Testis (tissue), 2 donors: ENCODE measurements at regions not wholly inside any gene's neighbourhood (a gene's known extent, or its start where the extent isn't known, plus 50 kb on each side); places are given as distances from the start of the nearest gene placed in this dataset.
A peak's percentile ranks its signal among the peaks of the same experiment; 100 is the strongest.

Experiments
- DNase-seq: peaks from one replicate; pipeline ENCODE4 v3.0.0-alpha.2; 2019
- H3K27ac ChIP-seq, 2 donors: fragments of 200-600 bp; sonication (generic); one replicate each; pipeline ENCODE4 v1.5.1; 2019
- H3K27me3 ChIP-seq: fragments of 200-600 bp; sonication (generic); one replicate; pipeline ENCODE4 v1.5.1; 2019
- H3K36me3 ChIP-seq: fragments of 200-600 bp; sonication (generic); one replicate; pipeline ENCODE4 v1.5.1; 2017; ENCODE audit warnings: low read depth; ENCODE audit errors: missing control alignments
- H3K4me1 ChIP-seq: fragments of 200-600 bp; sonication (generic); one replicate; pipeline ENCODE4 v1.5.1; 2019
- H3K4me3 ChIP-seq, 2 donors: fragments of 200-600 bp; sonication (generic); one replicate each; pipeline ENCODE4 v1.5.1; 2017 to 2019
- H3K9me3 ChIP-seq: fragments of 200-600 bp; sonication (generic); one replicate; pipeline ENCODE4 v1.5.1; 2017
- POLR2A ChIP-seq: fragments of 450-650 bp; IDR thresholded peaks from one replicate; pipeline ENCODE4 v1.6.1; 2017; ENCODE audit warnings: antibody characterized with exemption, mild to moderate bottlenecking, moderate library complexity
- WGBS, 2 donors: methylation state at CpG; one replicate each; pipeline ENCODE4 v1.1.5; 2018; 5-methylcytosine and 5-hydroxymethylcytosine counted together
- intact Hi-C: fragments of 100-400 bp; cut with DNase I; formaldehyde crosslinking; loops from one replicate; pipeline ENCODE4 v1.15.1; 2023; ENCODE audit warnings: low total_unique reads
- TF ChIP-seq, protein P1 (sequence below), 3 experiments: fragments of 450-650 bp in 2 of 3; fragments of 200-600 bp in 1 of 3; sonication (generic) in 1 of 3; IDR thresholded peaks; one replicate each; pipeline ENCODE4 v1.5.1; 2016 to 2019; ENCODE audit warnings: antibody characterized with exemption in 3 of 3, mild to moderate bottlenecking in 2 of 3, moderate library complexity in 1 of 3

DNA sequence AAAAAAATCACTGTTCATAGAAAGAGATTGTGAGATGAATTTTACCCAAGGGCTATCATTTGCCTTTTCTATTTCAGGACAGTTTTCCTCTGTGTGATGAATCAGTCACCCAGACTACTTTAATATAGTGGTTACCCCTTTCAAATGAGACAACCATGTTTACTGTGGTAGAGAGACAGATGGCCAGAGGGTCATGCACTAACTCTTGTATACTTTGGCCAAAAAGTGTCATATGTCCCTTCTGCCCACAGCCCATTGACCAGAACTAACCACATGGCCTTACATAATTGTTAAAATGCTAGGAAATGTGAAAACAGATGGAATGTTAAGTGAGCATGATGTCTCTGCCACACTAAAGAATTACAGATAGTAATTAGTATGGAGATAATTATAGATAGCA, 498.7 kb downstream of the DACH1 start:
- no peaks in the 10 kb centered on the region for H3K36me3 ChIP-seq
- no peaks in the 10 kb centered on the region for H3K4me1 ChIP-seq
- no peak for DNase-seq
- intact Hi-C loops = no loop called here
- H3K4me3 ChIP-seq = no peak overlapping the region
- TF ChIP-seq POLR2A = no peak
- TF ChIP-seq, protein P1, sequence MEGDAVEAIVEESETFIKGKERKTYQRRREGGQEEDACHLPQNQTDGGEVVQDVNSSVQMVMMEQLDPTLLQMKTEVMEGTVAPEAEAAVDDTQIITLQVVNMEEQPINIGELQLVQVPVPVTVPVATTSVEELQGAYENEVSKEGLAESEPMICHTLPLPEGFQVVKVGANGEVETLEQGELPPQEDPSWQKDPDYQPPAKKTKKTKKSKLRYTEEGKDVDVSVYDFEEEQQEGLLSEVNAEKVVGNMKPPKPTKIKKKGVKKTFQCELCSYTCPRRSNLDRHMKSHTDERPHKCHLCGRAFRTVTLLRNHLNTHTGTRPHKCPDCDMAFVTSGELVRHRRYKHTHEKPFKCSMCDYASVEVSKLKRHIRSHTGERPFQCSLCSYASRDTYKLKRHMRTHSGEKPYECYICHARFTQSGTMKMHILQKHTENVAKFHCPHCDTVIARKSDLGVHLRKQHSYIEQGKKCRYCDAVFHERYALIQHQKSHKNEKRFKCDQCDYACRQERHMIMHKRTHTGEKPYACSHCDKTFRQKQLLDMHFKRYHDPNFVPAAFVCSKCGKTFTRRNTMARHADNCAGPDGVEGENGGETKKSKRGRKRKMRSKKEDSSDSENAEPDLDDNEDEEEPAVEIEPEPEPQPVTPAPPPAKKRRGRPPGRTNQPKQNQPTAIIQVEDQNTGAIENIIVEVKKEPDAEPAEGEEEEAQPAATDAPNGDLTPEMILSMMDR (IDR thresholded peaks at IDR 0.05) = no peak
- H3K9me3 ChIP-seq = no peaks in the 10 kb centered on the region
- no peaks in the 10 kb centered on the region for H3K27me3 ChIP-seq
- no peak overlapping the region for H3K27ac ChIP-seq

DNA sequence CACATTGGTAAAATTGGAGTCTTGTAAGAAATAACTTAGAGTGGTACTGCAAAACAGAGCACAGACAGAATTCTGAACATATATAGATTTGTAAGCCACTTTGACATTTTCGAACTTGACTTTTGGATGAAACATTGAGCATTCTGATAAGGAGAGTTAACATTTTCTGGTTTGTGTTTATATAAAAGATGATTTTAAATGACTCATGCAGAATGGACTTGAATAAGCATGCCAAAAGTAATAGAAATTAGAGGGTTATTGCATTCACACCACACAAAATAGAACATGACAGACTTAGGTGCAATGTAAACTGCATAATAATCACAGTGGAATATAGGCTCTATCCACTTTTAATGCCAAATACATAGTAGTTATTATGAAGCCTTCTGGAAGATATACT, 507.0 kb downstream of the DACH1 start:
- Histone ChIP-seq H3K9me3 (no peaks in the 10 kb centered on the region), H3K4me3 (no peak overlapping the region), H3K4me1 (no peaks in the 10 kb centered on the region), H3K36me3 (no peaks in the 10 kb centered on the region), H3K27ac (no peak overlapping the region), H3K27me3 (no peaks in the 10 kb centered on the region)
- no peak for TF ChIP-seq POLR2A
- TF ChIP-seq, protein P1 (IDR thresholded peaks at IDR 0.05) = no peak
- intact Hi-C loops = no loop called here
- no peak for DNase-seq
- WGBS, 2 donors = 85 to 97% methylated on average over 1 of the region's 1 CpG

DNA sequence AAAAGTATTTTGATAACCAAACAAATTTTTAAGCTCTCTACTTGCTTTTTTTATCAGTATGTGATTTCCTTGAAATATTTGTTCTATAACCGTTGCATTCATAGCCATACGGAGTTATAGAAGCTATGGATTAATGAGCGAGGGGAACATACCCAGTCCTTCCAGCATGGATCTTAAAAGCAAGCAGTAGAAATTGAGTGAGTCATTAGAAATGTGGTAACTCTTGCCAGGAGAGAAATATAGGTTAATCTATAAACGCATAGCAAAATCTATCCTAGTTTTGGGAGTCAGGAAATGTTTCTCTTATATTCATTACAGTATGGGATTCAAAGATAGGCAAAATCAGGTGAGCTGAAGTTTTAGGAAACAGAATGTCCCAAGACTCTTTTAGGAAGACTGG, 507.4 kb downstream of the DACH1 start:
- Histone ChIP-seq H3K27ac (no peak overlapping the region), H3K9me3 (no peaks in the 10 kb centered on the region), H3K27me3 (no peaks in the 10 kb centered on the region), H3K4me3 (no peak overlapping the region), H3K36me3 (no peaks in the 10 kb centered on the region), H3K4me1 (no peaks in the 10 kb centered on the region)
- TF ChIP-seq, protein P1 (IDR thresholded peaks at IDR 0.05) = no peak
- no peak for TF ChIP-seq POLR2A
- 85 to 94% methylated on average over 4 of the region's 4 CpGs for WGBS, 2 donors
- intact Hi-C loops = no loop called here
- DNase-seq = no peak

DNA sequence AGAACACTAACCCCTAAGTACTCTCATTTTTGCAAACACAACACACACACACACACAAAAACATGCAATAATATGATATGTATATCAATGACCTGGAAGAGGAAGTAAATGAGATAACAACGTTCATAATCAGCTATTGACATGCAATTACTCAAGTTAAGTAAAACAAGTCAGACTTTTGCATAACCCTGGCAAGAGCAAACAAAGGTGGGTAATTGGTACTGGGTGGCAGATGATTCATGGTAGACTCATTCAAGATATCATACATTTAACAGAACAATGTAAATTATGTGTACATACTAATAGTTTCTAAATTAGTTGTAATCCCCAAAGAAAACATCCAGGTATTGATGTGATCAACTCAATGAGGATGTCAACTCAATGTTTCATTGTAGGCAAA, 508.8 kb downstream of the DACH1 start:
- Histone ChIP-seq H3K4me1 (no peaks in the 10 kb centered on the region), H3K27ac (no peak overlapping the region), H3K4me3 (no peak overlapping the region), H3K27me3 (no peaks in the 10 kb centered on the region), H3K9me3 (no peaks in the 10 kb centered on the region), H3K36me3 (no peaks in the 10 kb centered on the region)
- intact Hi-C loops = no loop called here
- WGBS, 2 donors = 35 to 50% methylated on average over 1 of the region's 1 CpG
- TF ChIP-seq, protein P1 (IDR thresholded peaks at IDR 0.05) = no peak
- no peak for TF ChIP-seq POLR2A
- DNase-seq = no peak

DNA sequence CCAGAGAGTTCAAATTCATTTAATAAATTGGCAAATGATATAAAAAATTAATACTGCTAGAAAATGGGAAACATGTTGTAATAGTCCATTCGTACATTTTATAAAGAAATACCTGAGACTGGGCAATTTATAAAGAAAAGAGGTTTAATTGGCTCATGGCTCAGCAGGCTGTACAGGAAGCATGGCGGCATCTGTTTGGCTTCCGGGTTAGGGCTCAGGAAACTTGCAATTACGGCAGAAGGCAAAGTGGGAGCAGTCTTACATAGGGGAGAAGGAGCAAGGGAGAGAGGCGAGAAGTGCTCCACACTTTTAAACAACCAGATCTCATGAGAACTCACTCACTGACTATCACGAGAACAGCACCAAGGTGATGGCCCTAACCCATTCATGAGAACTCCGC, 512.0 kb downstream of the DACH1 start:
- Histone ChIP-seq H3K27me3 (no peaks in the 10 kb centered on the region), H3K4me3 (peak overlapping the region in 1 of 2 donors; percentile 26), H3K36me3 (no peaks in the 10 kb centered on the region), H3K27ac (no peak overlapping the region), H3K9me3 (no peaks in the 10 kb centered on the region), H3K4me1 (no peaks in the 10 kb centered on the region)
- intact Hi-C loops = no loop called here
- 67 to 72% methylated on average over 7 of the region's 7 CpGs for WGBS, 2 donors
- TF ChIP-seq, protein P1 (IDR thresholded peaks at IDR 0.05) = no peak
- TF ChIP-seq POLR2A = no peak
- no peak for DNase-seq
